DMS153 treated with DMSO at 0.1 percent for 48 hours (cell line): ENCODE measurements at regions not wholly inside any gene's neighbourhood (a gene's known extent, or its start where the extent isn't known, plus 50 kb on each side); places are given as distances from the start of the nearest gene placed in this dataset.
"Not testable (repeated sequence)": the region's sequence is repeated elsewhere in the genome, so short reads cannot be mapped to it uniquely, and the experiment has no call there.

ENCODE experiments used
- DNase-seq: peaks from one replicate; lab custom pipeline; 2025; ENCODE audit not compliant: unreplicated experiment; lab: John Stamatoyannopoulos, UW

- no peak for DNase-seq
These were observed 242.7 kb downstream of the ASXL3 start for GRCh38 chr18:33820517-33821371.

DNA sequence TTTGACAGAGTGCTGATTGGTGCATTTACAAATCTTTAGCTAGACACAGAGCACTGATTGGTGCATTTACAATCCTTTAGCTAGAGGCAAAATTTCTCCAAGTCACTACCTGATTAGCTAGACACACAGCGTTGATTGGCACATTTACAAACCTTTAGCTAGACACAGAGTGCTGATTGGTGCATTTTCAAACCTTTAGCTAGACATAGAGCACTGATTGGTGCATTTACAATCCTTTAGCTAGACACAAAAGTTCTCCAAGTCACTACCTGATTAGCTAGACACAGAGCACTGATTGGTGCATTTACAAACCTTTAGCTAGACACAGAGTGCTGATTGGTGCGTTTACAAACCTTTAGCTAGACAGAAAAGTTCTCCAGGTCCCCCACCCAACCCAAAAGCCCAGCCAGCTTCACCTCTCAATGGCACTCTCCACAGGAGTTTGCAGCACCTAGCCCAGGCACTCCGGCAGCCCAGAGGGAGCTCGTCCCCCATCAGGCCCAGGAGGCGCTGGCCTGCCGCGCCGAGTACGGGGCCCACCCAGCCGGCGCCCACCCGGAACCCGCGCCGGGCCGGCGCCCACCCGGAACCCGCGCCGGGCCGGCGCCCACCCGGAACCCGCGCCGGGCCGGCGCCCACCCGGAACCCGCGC lies 241.8 kb downstream of the ASXL3 start:
- not testable (repeated sequence) for DNase-seq

DNA sequence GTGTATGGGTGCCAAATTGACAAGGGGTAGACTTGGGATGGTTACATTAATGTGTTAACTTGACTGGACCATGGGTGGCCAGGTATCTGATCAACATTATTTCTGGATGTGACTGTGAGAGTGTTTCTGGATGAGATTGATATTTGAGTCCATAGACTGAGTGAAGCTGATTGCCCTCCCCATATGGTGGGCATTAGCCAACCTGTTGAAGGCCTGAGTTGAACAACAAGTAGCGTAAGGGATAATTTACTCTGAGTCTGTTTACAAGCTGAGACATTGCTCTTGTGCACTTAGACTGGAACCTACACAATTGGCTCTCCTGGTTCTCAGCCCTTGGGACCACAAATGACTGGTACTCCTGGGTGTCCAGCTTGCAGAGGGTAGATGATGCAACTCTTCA lies 240.1 kb downstream of the ASXL3 start:
- no peak for DNase-seq

DNA sequence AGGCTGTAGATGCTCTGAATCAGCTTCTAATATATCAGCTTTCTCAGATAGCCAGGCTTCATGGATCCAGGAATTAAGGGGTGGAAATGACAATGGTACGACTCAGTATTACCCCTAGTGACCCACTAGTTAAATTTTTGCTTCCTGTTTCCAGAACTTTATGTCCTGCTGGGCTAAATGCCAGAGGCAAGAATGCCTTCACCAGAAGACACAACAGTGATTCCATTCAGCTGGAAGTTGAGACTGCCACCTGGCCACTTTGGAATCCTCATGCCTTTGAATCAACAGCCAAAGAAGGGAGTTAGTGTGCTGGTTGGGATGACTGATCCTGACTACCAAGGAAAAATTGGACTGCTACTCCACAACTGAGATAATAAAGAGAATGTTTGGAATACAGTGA lies 239.1 kb downstream of the ASXL3 start:
- no peak for DNase-seq

- DNase-seq, result no peak
These were observed 236.5 kb downstream of the ASXL3 start for GRCh38 chr18:33814546-33814945.

DNA sequence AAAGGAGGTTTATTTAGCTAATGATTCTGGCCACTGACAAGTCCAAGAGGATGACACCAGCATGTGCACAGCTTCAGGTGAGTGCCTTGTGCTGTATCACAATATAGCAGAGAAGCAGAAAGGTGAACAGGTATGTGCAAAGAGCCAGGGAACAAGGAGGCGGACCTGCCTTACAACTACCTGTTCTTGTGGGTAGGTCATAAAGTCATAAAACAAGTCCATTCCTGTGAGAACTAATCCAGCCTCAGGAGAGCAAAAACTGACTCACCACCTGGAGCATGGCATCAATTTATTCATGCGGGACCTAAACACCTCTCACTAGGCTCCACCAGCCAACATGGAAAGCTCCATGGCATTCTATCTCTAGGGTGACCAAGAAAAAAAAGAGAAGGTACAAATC lies 234.2 kb downstream of the ASXL3 start:
- peak; percentile 48 for DNase-seq

- DNase-seq, result peak; percentile 59
These were observed 227.6 kb downstream of the ASXL3 start for GRCh38 chr18:33805592-33805991.

DNA sequence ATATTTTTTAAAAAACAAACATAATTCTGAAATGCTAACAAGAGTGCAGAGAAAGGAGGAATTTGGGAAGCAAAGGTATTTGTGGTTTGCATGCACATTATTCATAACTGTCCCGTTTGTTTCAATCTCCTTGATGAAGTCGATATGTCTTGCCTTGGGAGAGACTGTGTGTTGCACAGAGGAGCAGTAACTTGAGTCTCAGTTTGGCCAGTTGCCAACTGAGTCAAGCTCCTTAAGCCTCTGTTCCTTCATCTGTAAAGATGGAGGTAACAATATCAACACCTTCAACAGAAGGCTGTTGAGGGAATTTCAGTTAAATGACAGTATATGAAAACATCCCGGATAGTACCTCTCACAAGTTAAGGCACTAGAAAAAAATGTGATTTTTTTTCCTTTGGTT lies 226.2 kb downstream of the ASXL3 start:
- no peak for DNase-seq

- no peak for DNase-seq
These were observed 225.6 kb downstream of the ASXL3 start for GRCh38 chr18:33803636-33804035.

- DNase-seq, result peak; percentile 96
These were observed 224.9 kb downstream of the ASXL3 start for GRCh38 chr18:33802955-33803354.
